Astrocyte of the spinal cord (primary cell): ENCODE measurements at regions not wholly inside any gene's neighbourhood (a gene's known extent, or its start where the extent isn't known, plus 50 kb on each side); places are given as distances from the start of the nearest gene placed in this dataset.

Source experiments
- DNase-seq: peaks from one replicate; pipeline ENCODE4 v3.0.0; 2011; ENCODE audit warnings: low read depth, low spot score
- H3K4me3 ChIP-seq: 2 replicates; pipeline ENCODE4 v1.5.1; 2011; ENCODE audit warnings: low read depth, mild to moderate bottlenecking, low read length, moderate library complexity
- CTCF ChIP-seq: IDR thresholded peaks from 2 replicates; pipeline ENCODE4 v1.5.1; 2012; ENCODE audit warnings: low read depth, mild to moderate bottlenecking, low read length, inconsistent platforms
- in situ Hi-C: cut with HindIII; loops from 2 replicates; pipeline ENCODE4 v1.10.0; 2017; ENCODE audit warnings: low sequenced_read_pairs

GRCh38 chr2:7480431-7480830 lies 563.2 kb downstream of the RNF144A start:
- in situ Hi-C loops, result no loop called here
- TF ChIP-seq CTCF, result no peak
- no peak overlapping the region for H3K4me3 ChIP-seq
- no peak for DNase-seq

- no peak for DNase-seq
- in situ Hi-C loops, result no loop called here
- no peak overlapping the region for H3K4me3 ChIP-seq
- no peak for TF ChIP-seq CTCF
Measured at GRCh38 chr2:7490672-7491071, 573.5 kb downstream of the RNF144A start.

GRCh38 chr2:7492719-7493118 lies 575.5 kb downstream of the RNF144A start:
- H3K4me3 ChIP-seq, result no peak overlapping the region
- TF ChIP-seq CTCF, result no peak
- in situ Hi-C loops, result no loop called here
- no peak for DNase-seq

- no peak for DNase-seq
- no peak for TF ChIP-seq CTCF
- in situ Hi-C loops, result no loop called here
- no peak overlapping the region for H3K4me3 ChIP-seq
Measured at GRCh38 chr2:7497178-7497577, 580.0 kb downstream of the RNF144A start.

GRCh38 chr2:7499018-7499417 lies 581.8 kb downstream of the RNF144A start:
- DNase-seq, result no peak
- in situ Hi-C loops, result no loop called here
- no peak overlapping the region for H3K4me3 ChIP-seq
- TF ChIP-seq CTCF, result no peak

GRCh38 chr2:7502336-7502735 lies 585.1 kb downstream of the RNF144A start:
- no peak for DNase-seq
- in situ Hi-C loops, result no loop called here
- TF ChIP-seq CTCF, result no peak
- no peak overlapping the region for H3K4me3 ChIP-seq
